ENCODE measurements at regions not wholly inside any gene's neighbourhood (a gene's known extent, or its start where the extent isn't known, plus 50 kb on each side); places are given as distances from the start of the nearest gene placed in this dataset.

GRCh38 chr2:234374736-234375135 lies 122.1 kb downstream of the ARL4C start:
- H3K36me3 Mint-ChIP-seq (ENCODE audit: insufficient read depth, unreplicated experiment): no peaks in the 10 kb centered on the region

GRCh38 chr2:234374150-234374508 lies 122.8 kb downstream of the ARL4C start:
- no peak for TF ChIP-seq CTCF (IDR thresholded peaks at IDR 0.05; ENCODE audit: unreplicated experiment)

More at GRCh38 chr2:234374736-234375135, 122.1 kb downstream of the ARL4C start:
- H3K9me3 Mint-ChIP-seq (ENCODE audit: low read depth, unreplicated experiment): no peaks in the 10 kb centered on the region
- DNase-seq: no peak
- BruUV-seq (replicated peaks): no TSS peak
- intact Hi-C loops (cut with micrococcal nuclease; ENCODE audit: unreplicated experiment): no loop called here
- no peak overlapping the region for H3K27ac Mint-ChIP-seq (ENCODE audit: unreplicated experiment)
- H3K27me3 Mint-ChIP-seq (ENCODE audit: unreplicated experiment): no peaks in the 10 kb centered on the region
- peaks cover 17% of the 10 kb centered on the region for H3K4me1 Mint-ChIP-seq (ENCODE audit: low read depth, unreplicated experiment)
- no peak for TF ChIP-seq CTCF (IDR thresholded peaks at IDR 0.05; ENCODE audit: unreplicated experiment)
- CTCF ChIA-PET: interaction anchor here (0.7 kb wide), 1 partner anchor 121 kb away, joined by 5 read pairs; no protein-coding TSS in a partner anchor
- no peak overlapping the region for H3K4me3 Mint-ChIP-seq (ENCODE audit: low read depth, unreplicated experiment)

GRCh38 chr2:234373481-234374149 lies 123.3 kb downstream of the ARL4C start:
- intact Hi-C loops (cut with micrococcal nuclease; ENCODE audit: unreplicated experiment): no loop called here
- Mint-ChIP-seq H3K27ac (ENCODE audit: unreplicated experiment) (no peak overlapping the region), H3K9me3 (ENCODE audit: low read depth, unreplicated experiment) (no peaks in the 10 kb centered on the region), H3K27me3 (ENCODE audit: unreplicated experiment) (no peaks in the 10 kb centered on the region), H3K4me1 (ENCODE audit: low read depth, unreplicated experiment) (peaks cover 24% of the 10 kb centered on the region), H3K36me3 (ENCODE audit: insufficient read depth, unreplicated experiment) (no peaks in the 10 kb centered on the region), H3K4me3 (ENCODE audit: low read depth, unreplicated experiment) (no peak overlapping the region)
- DNase-seq: no peak
- TF ChIP-seq CTCF (IDR thresholded peaks at IDR 0.05; ENCODE audit: unreplicated experiment): no peak
- CTCF ChIA-PET: no interaction called here
- no TSS peak for BruUV-seq (replicated peaks)

More at GRCh38 chr2:234374150-234374508, 122.8 kb downstream of the ARL4C start:
- H3K4me3 Mint-ChIP-seq (ENCODE audit: low read depth, unreplicated experiment): no peak overlapping the region
- H3K27ac Mint-ChIP-seq (ENCODE audit: unreplicated experiment): no peak overlapping the region
- DNase-seq: no peak
- no TSS peak for BruUV-seq (replicated peaks)
- intact Hi-C loops (cut with micrococcal nuclease; ENCODE audit: unreplicated experiment): no loop called here
- no peaks in the 10 kb centered on the region for H3K9me3 Mint-ChIP-seq (ENCODE audit: low read depth, unreplicated experiment)
- no peaks in the 10 kb centered on the region for H3K36me3 Mint-ChIP-seq (ENCODE audit: insufficient read depth, unreplicated experiment)
- H3K4me1 Mint-ChIP-seq (ENCODE audit: low read depth, unreplicated experiment): peaks cover 18% of the 10 kb centered on the region
- no peaks in the 10 kb centered on the region for H3K27me3 Mint-ChIP-seq (ENCODE audit: unreplicated experiment)
- CTCF ChIA-PET: no interaction called here

GRCh38 chr2:234373060-234373459 lies 123.8 kb downstream of the ARL4C start:
- no TSS peak for BruUV-seq (replicated peaks)
- Mint-ChIP-seq H3K27me3 (ENCODE audit: unreplicated experiment) (no peaks in the 10 kb centered on the region), H3K4me3 (ENCODE audit: low read depth, unreplicated experiment) (no peak overlapping the region), H3K36me3 (ENCODE audit: insufficient read depth, unreplicated experiment) (no peaks in the 10 kb centered on the region), H3K27ac (ENCODE audit: unreplicated experiment) (no peak overlapping the region), H3K9me3 (ENCODE audit: low read depth, unreplicated experiment) (no peaks in the 10 kb centered on the region), H3K4me1 (ENCODE audit: low read depth, unreplicated experiment) (peaks cover 29% of the 10 kb centered on the region)
- peak; percentile 15 for DNase-seq
- CTCF ChIA-PET: no interaction called here
- intact Hi-C loops (cut with micrococcal nuclease; ENCODE audit: unreplicated experiment): no loop called here
- TF ChIP-seq CTCF (IDR thresholded peaks at IDR 0.05; ENCODE audit: unreplicated experiment): no peak

Measured in Calu3 (cell line).